Parathyroid adenoma (tissue), 2 donors: ENCODE measurements at regions not wholly inside any gene's neighbourhood (a gene's known extent, or its start where the extent isn't known, plus 50 kb on each side); places are given as distances from the start of the nearest gene placed in this dataset.

Experiments used
- H2AFZ ChIP-seq: fragments of 300-600 bp; sonication (generic); one replicate; pipeline ENCODE4 v1.7.0; 2017; ENCODE audit warnings: antibody characterized with exemption, mild to moderate bottlenecking
- H3K27ac ChIP-seq: fragments of 300-600 bp; sonication (generic); one replicate; pipeline ENCODE4 v1.7.0; 2017
- H3K27me3 ChIP-seq: fragments of 300-600 bp; sonication (generic); one replicate; pipeline ENCODE4 v1.7.0; 2017; ENCODE audit warnings: low read length; ENCODE audit not compliant: control insufficient read depth, insufficient read depth
- H3K36me3 ChIP-seq: fragments of 300-600 bp; sonication (generic); one replicate; pipeline ENCODE4 v1.7.0; 2017; ENCODE audit warnings: low read length; ENCODE audit not compliant: control insufficient read depth, insufficient read depth
- H3K4me1 ChIP-seq: fragments of 300-600 bp; sonication (generic); one replicate; pipeline ENCODE4 v1.7.0; 2017; ENCODE audit warnings: control low read depth
- H3K4me2 ChIP-seq: fragments of 300-600 bp; sonication (generic); one replicate; pipeline ENCODE4 v1.7.0; 2017; ENCODE audit warnings: low read length
- H3K4me3 ChIP-seq: fragments of 300-600 bp; sonication (generic); one replicate; pipeline ENCODE4 v1.7.0; 2017; ENCODE audit warnings: low read depth, low read length
- H3K79me2 ChIP-seq: fragments of 300-600 bp; sonication (generic); one replicate; pipeline ENCODE4 v1.7.0; 2017; ENCODE audit warnings: control low read depth
- H3K9ac ChIP-seq: fragments of 300-600 bp; sonication (generic); one replicate; pipeline ENCODE4 v1.7.0; 2017; ENCODE audit warnings: mild to moderate bottlenecking
- H3K9me3 ChIP-seq: fragments of 300-600 bp; sonication (generic); one replicate; pipeline ENCODE4 v1.7.0; 2017; ENCODE audit warnings: low read length; ENCODE audit not compliant: control insufficient read depth
- CTCF ChIP-seq: fragments of 300-600 bp; sonication (generic); IDR thresholded peaks from one replicate; pipeline ENCODE4 v1.7.0; 2017; ENCODE audit warnings: antibody characterized with exemption, mild to moderate bottlenecking
- donor health status: primary hyperparathyroidism.

- Histone ChIP-seq H3K4me1 (no peaks in the 10 kb centered on the region), H3K36me3 (no peaks in the 10 kb centered on the region), H3K27ac (no peak overlapping the region), H3K79me2 (no peaks in the 10 kb centered on the region), H2AFZ (no peak overlapping the region), H3K9ac (no peak overlapping the region), H3K9me3 (no peaks in the 10 kb centered on the region), H3K4me2 (no peak overlapping the region), H3K4me3 (no peak overlapping the region), H3K27me3 (no peaks in the 10 kb centered on the region)
- no peak for TF ChIP-seq CTCF
Observed at GRCh38 chr2:163887182-163887581, 151.4 kb upstream of the FIGN start.

DNA sequence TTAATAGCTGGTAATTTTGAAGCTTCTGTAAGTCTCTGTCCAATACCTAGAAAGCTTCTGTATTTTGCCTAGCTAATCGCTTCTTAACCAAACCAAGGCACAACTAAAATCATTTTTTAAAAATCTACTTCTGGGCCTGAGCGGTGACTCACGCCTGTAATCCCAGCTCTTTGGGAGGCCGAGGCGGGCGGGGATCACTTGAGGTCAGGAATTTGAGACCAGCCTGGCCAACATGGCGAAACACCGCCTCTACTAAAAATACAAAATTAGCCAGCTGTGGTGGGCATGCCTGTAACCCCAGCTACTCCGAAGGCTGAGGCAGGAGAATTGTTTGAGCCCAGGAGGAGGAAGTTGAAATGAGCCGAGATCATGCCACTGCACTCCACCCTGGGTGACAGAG is 148.6 kb upstream of the FIGN start:
- Histone ChIP-seq H3K4me1 (no peaks in the 10 kb centered on the region), H3K4me3 (no peak overlapping the region), H3K36me3 (no peaks in the 10 kb centered on the region), H3K27me3 (no peaks in the 10 kb centered on the region), H3K9me3 (no peaks in the 10 kb centered on the region), H3K27ac (no peak overlapping the region), H3K79me2 (no peaks in the 10 kb centered on the region), H3K4me2 (no peak overlapping the region), H3K9ac (no peak overlapping the region), H2AFZ (no peak overlapping the region)
- TF ChIP-seq CTCF, result no peak

GRCh38 chr2:163878718-163879117 is 142.9 kb upstream of the FIGN start:
- peak; percentile 48 for TF ChIP-seq CTCF
- Histone ChIP-seq H3K79me2 (no peaks in the 10 kb centered on the region), H3K4me2 (no peak overlapping the region), H3K4me1 (no peaks in the 10 kb centered on the region), H3K4me3 (no peak overlapping the region), H3K9me3 (no peaks in the 10 kb centered on the region), H3K27me3 (no peaks in the 10 kb centered on the region), H3K9ac (no peak overlapping the region), H3K36me3 (no peaks in the 10 kb centered on the region), H3K27ac (no peak overlapping the region), H2AFZ (no peak overlapping the region)

DNA sequence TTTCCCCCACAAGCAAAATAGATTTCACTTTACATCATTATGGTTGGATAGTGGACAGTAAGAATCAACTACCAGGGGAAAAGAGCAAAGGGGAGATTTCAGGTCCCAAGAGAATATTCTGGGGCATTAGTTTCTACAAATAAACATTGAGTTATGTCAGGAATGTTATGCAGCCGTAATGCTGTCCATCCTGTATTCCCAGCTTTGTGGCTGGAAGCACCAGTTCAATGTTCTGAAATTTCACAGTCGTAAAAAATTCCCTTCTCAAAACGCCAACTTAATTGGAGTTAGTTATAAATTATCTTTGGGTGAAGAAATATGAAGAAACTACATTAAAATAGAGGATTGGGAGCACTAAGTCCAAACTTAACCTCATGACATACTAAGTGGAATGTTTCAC is 141.5 kb upstream of the FIGN start:
- no peaks in the 10 kb centered on the region for H3K27me3 ChIP-seq
- TF ChIP-seq CTCF, result no peak
- no peak overlapping the region for H2AFZ ChIP-seq
- no peaks in the 10 kb centered on the region for H3K79me2 ChIP-seq
- H3K4me1 ChIP-seq, result no peaks in the 10 kb centered on the region
- H3K27ac ChIP-seq, result no peak overlapping the region
- no peak overlapping the region for H3K4me3 ChIP-seq
- no peak overlapping the region for H3K4me2 ChIP-seq
- H3K36me3 ChIP-seq, result no peaks in the 10 kb centered on the region
- H3K9ac ChIP-seq, result no peak overlapping the region
- no peaks in the 10 kb centered on the region for H3K9me3 ChIP-seq

DNA sequence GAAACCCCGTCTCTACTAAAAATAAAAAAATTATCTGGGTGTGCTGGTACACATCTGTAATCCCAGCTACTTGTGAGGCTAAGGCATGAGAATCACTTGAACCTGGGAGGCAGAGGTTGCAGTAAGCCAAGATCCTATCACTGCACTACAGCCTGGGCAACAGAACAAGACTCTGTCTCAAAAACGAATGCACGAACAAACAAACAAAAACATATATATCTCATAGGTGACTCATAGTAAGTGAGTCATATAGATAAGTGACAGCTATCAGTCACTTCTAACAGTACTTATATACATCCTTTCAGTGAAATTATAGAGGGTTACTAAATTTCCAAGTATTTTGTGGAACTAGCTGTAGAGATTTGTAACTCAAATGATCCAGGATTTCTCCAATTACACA is 127.3 kb upstream of the FIGN start:
- Histone ChIP-seq H3K4me1 (no peaks in the 10 kb centered on the region), H3K4me3 (no peak overlapping the region), H3K27ac (no peak overlapping the region), H3K4me2 (no peak overlapping the region), H2AFZ (no peak overlapping the region), H3K27me3 (no peaks in the 10 kb centered on the region), H3K36me3 (no peaks in the 10 kb centered on the region), H3K79me2 (no peaks in the 10 kb centered on the region), H3K9ac (no peak overlapping the region), H3K9me3 (no peaks in the 10 kb centered on the region)
- TF ChIP-seq CTCF, result no peak
